WTC11 (cell line): ENCODE measurements at regions not wholly inside any gene's neighbourhood (a gene's known extent, or its start where the extent isn't known, plus 50 kb on each side); places are given as distances from the start of the nearest gene placed in this dataset.

ENCODE experiments used
- ATAC-seq: fragments of 200-7000 bp; cut with Tn5 transposase; 2 replicates; pipeline ENCODE4 v1.10.0; 2021; ENCODE audit warnings: mild to moderate bottlenecking, moderate library complexity
- CTCF ChIA-PET: fragments of 300-600 bp; sonication (Branson Sonifier 250); formaldehyde crosslinking; loops from one replicate; lab custom pipeline; 2021; ENCODE audit warnings: antibody characterized with exemption; lab: Charles Lee
- POLR2A ChIA-PET: fragments of 350-600 bp; sonication (Branson Sonifier 250); formaldehyde crosslinking; loops from one replicate; lab custom pipeline; 2021; ENCODE audit warnings: antibody characterized with exemption; lab: Charles Lee
- DNase-seq: peaks from one replicate; pipeline ENCODE4 v3.0.0; 2021; ENCODE audit warnings: low spot score
- H3K27ac Mint-ChIP-seq: 2 replicates; pipeline ENCODE4 v1.8.0; 2021; ENCODE audit warnings: mixed read lengths
- H3K27me3 Mint-ChIP-seq: 2 replicates; pipeline ENCODE4 v1.8.0; 2021; ENCODE audit warnings: low read depth, mild to moderate bottlenecking, moderate library complexity, mixed read lengths
- H3K36me3 Mint-ChIP-seq: 2 replicates; pipeline ENCODE4 v1.8.0; 2021; ENCODE audit warnings: mixed read lengths
- H3K4me1 Mint-ChIP-seq: 2 replicates; pipeline ENCODE4 v1.8.0; 2022; ENCODE audit warnings: mixed read lengths
- H3K4me3 Mint-ChIP-seq: 2 replicates; pipeline ENCODE4 v1.8.0; 2021; ENCODE audit warnings: mild to moderate bottlenecking, moderate library complexity, mixed read lengths
- H3K9me3 Mint-ChIP-seq: 2 replicates; pipeline ENCODE4 v1.8.0; 2021; ENCODE audit warnings: mixed read lengths
- ATF1 ChIP-seq: sonication (generic); formaldehyde crosslinking; IDR thresholded peaks from 2 replicates; pipeline ENCODE4 v1.8.1; 2023; ENCODE audit warnings: mild to moderate bottlenecking, moderate library complexity, missing genetic modification reagents
- FOXJ3 ChIP-seq: sonication (generic); formaldehyde crosslinking; IDR thresholded peaks from 2 replicates; pipeline ENCODE4 v1.9.0; 2021; ENCODE audit warnings: missing genetic modification reagents, mild to moderate bottlenecking, borderline replicate concordance
- FOXK1 ChIP-seq: sonication (generic); formaldehyde crosslinking; IDR thresholded peaks from 2 replicates; pipeline ENCODE4 v1.8.0; 2022; ENCODE audit warnings: mild to moderate bottlenecking, moderate library complexity, missing genetic modification reagents
- JAZF1 ChIP-seq: fragments of 250-450 bp; sonication (Bioruptor Pico); IDR thresholded peaks from 2 replicates; pipeline ENCODE4 v1.9.0; 2021; ENCODE audit warnings: moderate library complexity, mild to moderate bottlenecking, inconsistent platforms
- JUN ChIP-seq: sonication (generic); formaldehyde crosslinking; IDR thresholded peaks from 2 replicates; pipeline ENCODE4 v1.8.0; 2023; ENCODE audit warnings: mild to moderate bottlenecking, missing genetic modification reagents
- NFE2L1 ChIP-seq: sonication (generic); formaldehyde crosslinking; IDR thresholded peaks from 2 replicates; pipeline ENCODE4 v1.8.1; 2023; ENCODE audit warnings: missing genetic modification reagents
- PRDM15 ChIP-seq: sonication (generic); formaldehyde crosslinking; IDR thresholded peaks from 2 replicates; pipeline ENCODE4 v1.8.0; 2022; ENCODE audit warnings: missing genetic modification reagents
- PREB ChIP-seq: sonication (generic); formaldehyde crosslinking; IDR thresholded peaks from 2 replicates; pipeline ENCODE4 v1.8.1; 2022; ENCODE audit warnings: mild to moderate bottlenecking, missing genetic modification reagents, moderate library complexity, borderline replicate concordance
- RELA ChIP-seq: sonication (generic); formaldehyde crosslinking; IDR thresholded peaks from 2 replicates; pipeline ENCODE4 v1.8.1; 2022; ENCODE audit warnings: missing genetic modification reagents, mild to moderate bottlenecking, borderline replicate concordance
- RORB ChIP-seq: fragments of 250-450 bp; sonication (Bioruptor Pico); IDR thresholded peaks from 2 replicates; pipeline ENCODE4 v1.9.0; 2021; ENCODE audit warnings: mild to moderate bottlenecking
- STAT6 ChIP-seq: sonication (generic); formaldehyde crosslinking; conservative IDR thresholded peaks from 2 replicates; pipeline ENCODE4 v1.8.1; 2023; ENCODE audit warnings: mild to moderate bottlenecking, low read depth, missing genetic modification reagents, moderate library complexity
- TEAD4 ChIP-seq: sonication (generic); formaldehyde crosslinking; IDR thresholded peaks from 2 replicates; pipeline ENCODE4 v1.8.0; 2022; ENCODE audit warnings: mild to moderate bottlenecking, missing genetic modification reagents
- ZNF219 ChIP-seq: sonication (generic); formaldehyde crosslinking; IDR thresholded peaks from 2 replicates; pipeline ENCODE4 v1.8.0; 2023; ENCODE audit warnings: missing genetic modification reagents, mild to moderate bottlenecking, borderline replicate concordance
- ZNF317 ChIP-seq: sonication (generic); formaldehyde crosslinking; IDR thresholded peaks from 2 replicates; pipeline ENCODE4 v1.8.1; 2023; ENCODE audit warnings: low read depth, mild to moderate bottlenecking, moderate library complexity, missing genetic modification reagents, borderline replicate concordance
- ZNF416 ChIP-seq: fragments of 250-450 bp; sonication (Bioruptor Pico); IDR thresholded peaks from 2 replicates; pipeline ENCODE4 v1.9.0; 2021; ENCODE audit warnings: mild to moderate bottlenecking, inconsistent platforms
- ZNF423 ChIP-seq: fragments of 250-450 bp; sonication (Bioruptor Pico); IDR thresholded peaks from 2 replicates; pipeline ENCODE4 v2.1.2; 2022; ENCODE audit warnings: mild to moderate bottlenecking, moderate library complexity
- ZSCAN18 ChIP-seq: fragments of 250-450 bp; sonication (Bioruptor Pico); IDR thresholded peaks from 2 replicates; pipeline ENCODE4 v2.1.2; 2022; ENCODE audit warnings: mild to moderate bottlenecking, moderate library complexity
- TF ChIP-seq, protein P1 (sequence below): sonication (generic); formaldehyde crosslinking; IDR thresholded peaks from 2 replicates; pipeline ENCODE4 v1.8.1; 2023; ENCODE audit warnings: mild to moderate bottlenecking, missing genetic modification reagents, moderate library complexity

- TF ChIP-seq PRDM15, result no peak
- TF ChIP-seq, protein P1, sequence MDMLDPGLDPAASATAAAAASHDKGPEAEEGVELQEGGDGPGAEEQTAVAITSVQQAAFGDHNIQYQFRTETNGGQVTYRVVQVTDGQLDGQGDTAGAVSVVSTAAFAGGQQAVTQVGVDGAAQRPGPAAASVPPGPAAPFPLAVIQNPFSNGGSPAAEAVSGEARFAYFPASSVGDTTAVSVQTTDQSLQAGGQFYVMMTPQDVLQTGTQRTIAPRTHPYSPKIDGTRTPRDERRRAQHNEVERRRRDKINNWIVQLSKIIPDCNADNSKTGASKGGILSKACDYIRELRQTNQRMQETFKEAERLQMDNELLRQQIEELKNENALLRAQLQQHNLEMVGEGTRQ (CRISPR knock-in tag), result no peak
- no peak for TF ChIP-seq NFE2L1 (CRISPR knock-in tag)
- TF ChIP-seq JUN, result no peak
- no peak for TF ChIP-seq ZNF416 (CRISPR knock-in tag)
- no peak for TF ChIP-seq TEAD4 (CRISPR knock-in tag)
- TF ChIP-seq ZNF423 (CRISPR knock-in tag), result no peak
- no peak for TF ChIP-seq ZNF317 (CRISPR knock-in tag)
- TF ChIP-seq FOXK1 (CRISPR knock-in tag), result no peak
- no peak for TF ChIP-seq ATF1 (CRISPR knock-in tag)
- TF ChIP-seq, all 79 proteins: peak for 0
Observed at GRCh38 chr6:105494688-105495087, 91.8 kb upstream of the PREP start (continued).

- Mint-ChIP-seq H3K27me3 (no peaks in the 10 kb centered on the region), H3K36me3 (no peaks in the 10 kb centered on the region), H3K9me3 (no peaks in the 10 kb centered on the region), H3K4me3 (no peak overlapping the region), H3K27ac (no peak overlapping the region), H3K4me1 (peaks cover 10% of the 10 kb centered on the region)
- ChIA-PET CTCF (no interaction called here), POLR2A (no interaction called here)
- TF ChIP-seq FOXJ3 (CRISPR knock-in tag), result no peak
- TF ChIP-seq ZSCAN18 (CRISPR knock-in tag), result no peak
- TF ChIP-seq ZNF219 (CRISPR knock-in tag), result no peak
- no peak for TF ChIP-seq FOXK1 (CRISPR knock-in tag)
- no peak for TF ChIP-seq ZNF317 (CRISPR knock-in tag)
- TF ChIP-seq PREB (CRISPR knock-in tag), result no peak
- no peak for TF ChIP-seq STAT6 (CRISPR knock-in tag)
- TF ChIP-seq JUN, result no peak
- no peak for TF ChIP-seq JAZF1 (CRISPR knock-in tag)
- TF ChIP-seq RORB (CRISPR knock-in tag), result no peak
- no peak for TF ChIP-seq RELA (CRISPR knock-in tag)
- no peak for ATAC-seq
- DNase-seq, result no peak
Observed at GRCh38 chr6:105493736-105494135, 90.9 kb upstream of the PREP start.
